ENCODE measurements at regions not wholly inside any gene's neighbourhood (a gene's known extent, or its start where the extent isn't known, plus 50 kb on each side); places are given as distances from the start of the nearest gene placed in this dataset.

DNA sequence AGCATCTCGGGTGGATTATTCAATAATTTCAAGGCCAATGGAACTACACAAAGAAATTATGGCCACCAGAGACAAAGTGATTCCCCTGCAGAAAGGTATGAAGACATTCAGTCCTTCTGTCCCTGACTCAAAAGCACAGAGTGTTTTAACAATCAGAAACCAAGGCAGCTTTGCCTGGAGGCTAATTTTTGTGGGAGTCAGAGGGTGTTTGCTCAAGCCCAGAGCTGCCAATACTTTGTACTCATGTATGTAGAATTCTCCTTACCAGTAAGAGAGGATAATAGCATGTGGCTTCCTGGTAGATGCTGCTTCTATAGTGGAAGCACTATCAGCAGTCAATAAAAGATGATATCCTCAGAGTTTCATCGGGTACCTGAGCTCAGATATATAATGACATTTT lies 178.4 kb downstream of the KCNE4 start:
- no peak for TF ChIP-seq CTCF (IDR thresholded peaks at IDR 0.05; ENCODE audit: low read depth, low read length)
- TF ChIP-seq EZH2phosphoT487 (IDR thresholded peaks at IDR 0.05; ENCODE audit: low read depth), result no peak

Measured in OCI-LY3 (cell line).